OCI-LY7 (cell line): ENCODE measurements at regions not wholly inside any gene's neighbourhood (a gene's known extent, or its start where the extent isn't known, plus 50 kb on each side); places are given as distances from the start of the nearest gene placed in this dataset.
"Not testable (repeated sequence)": the region's sequence is repeated elsewhere in the genome, so short reads cannot be mapped to it uniquely, and the experiment has no call there.

ENCODE experiments used
- BruUV-seq: library from RNA; stranded (reverse); fragments of 400-500 nt; replicated peaks from 2 replicates; lab custom pipeline; 2021; lab: Mats Ljungman, UMichigan
- CTCF ChIA-PET: fragments of 300-600 bp; sonication (Branson Sonifier 250); formaldehyde crosslinking; loops from one replicate; lab custom pipeline; 2022; ENCODE audit warnings: antibody characterized with exemption; ENCODE audit not compliant: unreplicated experiment; lab: Charles Lee
- POLR2A ChIA-PET: fragments of 300-600 bp; sonication (Branson Sonifier 250); formaldehyde crosslinking; loops from one replicate; lab custom pipeline; 2022; ENCODE audit warnings: antibody characterized with exemption; lab: Charles Lee
- DNase-seq: peaks from one replicate; pipeline ENCODE4 v3.0.0-alpha.2; 2015; ENCODE audit warnings: low spot score
- H2AFZ ChIP-seq: fragments of 200-600 bp; sonication (generic), shearing (Covaris generic); 2 replicates; pipeline ENCODE4 v1.6.1; 2014; ENCODE audit warnings: mild to moderate bottlenecking, antibody characterized with exemption, low read length, moderate library complexity
- H3K27ac ChIP-seq: fragments of 200-600 bp; sonication (generic); 2 replicates; pipeline ENCODE4 v1.5.1; 2014; ENCODE audit warnings: mixed run types, low read depth, mild to moderate bottlenecking, moderate library complexity, low read length, inconsistent platforms; ENCODE audit not compliant: poor library complexity, severe bottlenecking
- H3K36me3 ChIP-seq: fragments of 200-600 bp; sonication (generic); 2 replicates; pipeline ENCODE4 v1.6.1; 2014; ENCODE audit warnings: mild to moderate bottlenecking, antibody characterized with exemption, low read length, moderate library complexity, mixed read lengths; ENCODE audit not compliant: insufficient read depth
- H3K4me1 ChIP-seq: fragments of 200-600 bp; sonication (generic); 2 replicates; pipeline ENCODE4 v1.5.1; 2014; ENCODE audit warnings: mild to moderate bottlenecking, low read length; ENCODE audit not compliant: insufficient read depth, poor library complexity, severe bottlenecking
- H3K4me2 ChIP-seq: fragments of 200-600 bp; sonication (generic); 2 replicates; pipeline ENCODE4 v1.6.1; 2014; ENCODE audit warnings: mild to moderate bottlenecking, low read length
- H3K4me3 ChIP-seq: fragments of 200-600 bp; sonication (generic); 2 replicates; pipeline ENCODE4 v1.5.1; 2014; ENCODE audit warnings: mild to moderate bottlenecking, low read depth, low read length; ENCODE audit not compliant: poor library complexity, severe bottlenecking
- H3K79me2 ChIP-seq: fragments of 200-600 bp; sonication (generic); 2 replicates; pipeline ENCODE4 v1.6.1; 2016; ENCODE audit warnings: low read depth, mild to moderate bottlenecking, low read length, moderate library complexity, mixed read lengths; ENCODE audit not compliant: insufficient read depth
- H3K9me2 ChIP-seq: fragments of 200-600 bp; sonication (generic); 2 replicates; pipeline ENCODE4 v1.6.1; 2016; ENCODE audit warnings: mild to moderate bottlenecking, low read length, mixed read lengths; ENCODE audit not compliant: insufficient read depth
- H3K9me3 ChIP-seq: fragments of 200-600 bp; sonication (generic); 2 replicates; pipeline ENCODE4 v1.6.1; 2014; ENCODE audit warnings: mild to moderate bottlenecking, mixed run types, low read length, mixed read lengths
- H4K20me1 ChIP-seq: fragments of 200-600 bp; sonication (generic); 2 replicates; pipeline ENCODE4 v1.6.1; 2014; ENCODE audit warnings: mild to moderate bottlenecking, antibody characterized with exemption, low read length, moderate library complexity, mixed read lengths; ENCODE audit not compliant: insufficient read depth
- EZH2phosphoT487 ChIP-seq: fragments of 200-600 bp; sonication (generic); IDR thresholded peaks from 2 replicates; pipeline ENCODE4 v1.6.1; 2018; ENCODE audit warnings: low read depth, borderline replicate concordance, mild to moderate bottlenecking, mixed run types, antibody characterized with exemption, low read length, moderate library complexity, mixed read lengths
- intact Hi-C: fragments of 100-400 bp; cut with micrococcal nuclease; formaldehyde crosslinking; loops from one replicate; pipeline ENCODE4 v1.10.0; 2022; ENCODE audit not compliant: unreplicated experiment
- TF ChIP-seq, protein P1 (sequence below): fragments of 200-600 bp; sonication (generic); conservative IDR thresholded peaks from 2 replicates; pipeline ENCODE4 v1.5.1; 2014; ENCODE audit warnings: mild to moderate bottlenecking, antibody characterized with exemption, low read length, moderate library complexity, mixed read lengths

DNA sequence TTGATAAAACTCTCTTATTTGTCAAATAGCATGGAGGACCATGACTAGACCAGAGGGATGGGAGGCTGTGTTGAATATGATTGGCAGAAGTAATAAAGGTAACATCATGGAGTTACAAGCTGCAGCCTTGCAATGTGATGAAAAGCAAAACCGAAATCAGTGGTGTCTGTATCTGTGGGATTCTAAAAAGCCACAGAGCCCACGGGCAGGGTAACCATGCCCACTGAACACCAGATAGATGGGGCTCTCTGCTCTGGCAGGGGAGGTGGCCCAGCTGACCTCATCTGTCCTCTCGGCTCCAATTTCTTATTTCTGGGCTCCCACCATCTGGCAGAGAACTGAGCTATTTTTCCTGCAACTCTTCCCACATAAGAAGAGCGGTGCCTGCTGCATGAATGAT is 1072.2 kb downstream of the GATA3 start:
- CTCF ChIA-PET: no interaction called here
- Histone ChIP-seq H3K36me3 (no peaks in the 10 kb centered on the region), H3K27ac (no peak overlapping the region), H2AFZ (no peak overlapping the region), H3K9me3 (no peaks in the 10 kb centered on the region), H3K4me3 (no peak overlapping the region), H3K4me2 (no peak overlapping the region), H3K4me1 (no peaks in the 10 kb centered on the region), H3K9me2 (no peaks in the 10 kb centered on the region), H4K20me1 (no peaks in the 10 kb centered on the region), H3K79me2 (no peaks in the 10 kb centered on the region)
- intact Hi-C loops: no loop called here
- no TSS peak for BruUV-seq
- DNase-seq: no peak
- no peak for TF ChIP-seq EZH2phosphoT487
- TF ChIP-seq, protein P1, sequence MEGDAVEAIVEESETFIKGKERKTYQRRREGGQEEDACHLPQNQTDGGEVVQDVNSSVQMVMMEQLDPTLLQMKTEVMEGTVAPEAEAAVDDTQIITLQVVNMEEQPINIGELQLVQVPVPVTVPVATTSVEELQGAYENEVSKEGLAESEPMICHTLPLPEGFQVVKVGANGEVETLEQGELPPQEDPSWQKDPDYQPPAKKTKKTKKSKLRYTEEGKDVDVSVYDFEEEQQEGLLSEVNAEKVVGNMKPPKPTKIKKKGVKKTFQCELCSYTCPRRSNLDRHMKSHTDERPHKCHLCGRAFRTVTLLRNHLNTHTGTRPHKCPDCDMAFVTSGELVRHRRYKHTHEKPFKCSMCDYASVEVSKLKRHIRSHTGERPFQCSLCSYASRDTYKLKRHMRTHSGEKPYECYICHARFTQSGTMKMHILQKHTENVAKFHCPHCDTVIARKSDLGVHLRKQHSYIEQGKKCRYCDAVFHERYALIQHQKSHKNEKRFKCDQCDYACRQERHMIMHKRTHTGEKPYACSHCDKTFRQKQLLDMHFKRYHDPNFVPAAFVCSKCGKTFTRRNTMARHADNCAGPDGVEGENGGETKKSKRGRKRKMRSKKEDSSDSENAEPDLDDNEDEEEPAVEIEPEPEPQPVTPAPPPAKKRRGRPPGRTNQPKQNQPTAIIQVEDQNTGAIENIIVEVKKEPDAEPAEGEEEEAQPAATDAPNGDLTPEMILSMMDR: no peak
- POLR2A ChIA-PET: interaction anchor here (0.6 kb wide), 1 partner anchor 709 kb away, joined by 3 read pairs; no protein-coding TSS in a partner anchor

- ChIA-PET POLR2A (no interaction called here), CTCF (no interaction called here)
- Histone ChIP-seq H4K20me1 (no peaks in the 10 kb centered on the region), H2AFZ (no peak overlapping the region), H3K4me1 (no peaks in the 10 kb centered on the region), H3K4me3 (no peak overlapping the region), H3K79me2 (no peaks in the 10 kb centered on the region), H3K9me2 (no peaks in the 10 kb centered on the region), H3K9me3 (no peaks in the 10 kb centered on the region), H3K4me2 (no peak overlapping the region), H3K27ac (no peak overlapping the region), H3K36me3 (no peaks in the 10 kb centered on the region)
- no TSS peak for BruUV-seq
- TF ChIP-seq, protein P1: no peak
- TF ChIP-seq EZH2phosphoT487: no peak
- no peak for DNase-seq
- intact Hi-C loops: no loop called here
Measured at GRCh38 chr10:9137368-9137767, 1082.9 kb downstream of the GATA3 start.

DNA sequence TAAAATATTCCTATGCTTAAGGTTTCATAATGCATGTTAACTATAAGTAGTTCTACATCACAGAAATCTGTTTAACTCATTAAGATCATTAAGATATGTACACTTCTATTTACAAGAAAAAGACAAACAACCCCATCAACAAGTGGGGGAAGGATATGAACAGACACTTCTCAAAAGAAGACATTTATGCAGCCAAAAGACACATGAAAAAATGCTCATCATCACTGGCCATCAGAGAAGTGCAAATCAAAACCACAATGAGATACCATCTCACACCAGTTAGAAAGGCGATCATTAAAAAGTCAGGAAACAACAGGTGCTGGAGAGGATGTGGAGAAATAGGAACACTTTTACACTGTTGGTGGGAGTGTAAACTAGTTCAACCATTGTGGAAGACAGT is 1084.3 kb downstream of the GATA3 start:
- H3K4me1 ChIP-seq, H3K36me3 ChIP-seq, intact Hi-C loops, H3K27ac ChIP-seq, H3K9me2 ChIP-seq, H3K79me2 ChIP-seq, DNase-seq, H4K20me1 ChIP-seq, H2AFZ ChIP-seq, H3K9me3 ChIP-seq, BruUV-seq, CTCF ChIA-PET, H3K4me2 ChIP-seq, H3K4me3 ChIP-seq: not testable (repeated sequence)
- POLR2A ChIA-PET: interaction anchor here (0.6 kb wide), 1 partner anchor 201 kb away, joined by 6 read pairs; no protein-coding TSS in a partner anchor
